GM18951 (cell line): ENCODE measurements at regions not wholly inside any gene's neighbourhood (a gene's known extent, or its start where the extent isn't known, plus 50 kb on each side); places are given as distances from the start of the nearest gene placed in this dataset.

Experiments used
- POLR2A ChIP-seq: IDR thresholded peaks from 4 replicates; pipeline ENCODE4 v1.6.1; 2011; ENCODE audit warnings: mild to moderate bottlenecking; ENCODE audit not compliant: insufficient read length, insufficient read depth; ENCODE audit errors: extremely low read depth
- in situ Hi-C: fragments of 300-500 bp; cut with MboI; formaldehyde crosslinking; loops from one replicate; pipeline ENCODE4 v1.12.0; 2022; ENCODE audit warnings: low sequenced_read_pairs, mixed read lengths, inconsistent platforms; ENCODE audit not compliant: unreplicated experiment

- in situ Hi-C loops: no loop called here
- no peak for TF ChIP-seq POLR2A
These were observed 1022.8 kb downstream of the BRD1 start for GRCh38 chr22:48804811-48805301.

GRCh38 chr22:48803948-48804810 lies 1023.5 kb downstream of the BRD1 start:
- TF ChIP-seq POLR2A: no peak
- in situ Hi-C loops: no loop called here

- no peak for TF ChIP-seq POLR2A
- in situ Hi-C loops: no loop called here
These were observed 1024.3 kb downstream of the BRD1 start for GRCh38 chr22:48803171-48803947.

GRCh38 chr22:48802576-48802975 lies 1025.1 kb downstream of the BRD1 start:
- in situ Hi-C loops: no loop called here
- TF ChIP-seq POLR2A: no peak

- in situ Hi-C loops: no loop called here
- no peak for TF ChIP-seq POLR2A
These were observed 1026.6 kb downstream of the BRD1 start for GRCh38 chr22:48800886-48801607.

GRCh38 chr22:48800036-48800885 lies 1027.4 kb downstream of the BRD1 start:
- TF ChIP-seq POLR2A: no peak
- in situ Hi-C loops: no loop called here

- in situ Hi-C loops: no loop called here
- no peak for TF ChIP-seq POLR2A
These were observed 1028.3 kb downstream of the BRD1 start for GRCh38 chr22:48799227-48799970.

GRCh38 chr22:48798281-48799226 lies 1029.1 kb downstream of the BRD1 start:
- in situ Hi-C loops: no loop called here
- no peak for TF ChIP-seq POLR2A

- in situ Hi-C loops: no loop called here
- TF ChIP-seq POLR2A: no peak
These were observed 1029.9 kb downstream of the BRD1 start for GRCh38 chr22:48797731-48798130.

- in situ Hi-C loops: no loop called here
- TF ChIP-seq POLR2A: no peak
These were observed 1031.2 kb downstream of the BRD1 start for GRCh38 chr22:48796310-48797015.
